Activated CD4-positive, alpha-beta T cell treated with anti-CD3 and anti-CD28 coated beads for 1 hour (primary cell): ENCODE measurements at regions not wholly inside any gene's neighbourhood (a gene's known extent, or its start where the extent isn't known, plus 50 kb on each side); places are given as distances from the start of the nearest gene placed in this dataset.
"Not testable (repeated sequence)": the region's sequence is repeated elsewhere in the genome, so short reads cannot be mapped to it uniquely, and the experiment has no call there.

Source experiments
- DNase-seq: peaks from one replicate; pipeline ENCODE4 v3.0.0-alpha.2; 2020

- not testable (repeated sequence) for DNase-seq
These were observed 103.0 kb downstream of the CARTPT start for GRCh38 chr5:71822065-71822464.

- DNase-seq, result no peak
These were observed 106.9 kb downstream of the CARTPT start for GRCh38 chr5:71825992-71826391.

GRCh38 chr5:71828291-71829040 is 109.4 kb downstream of the CARTPT start:
- no peak for DNase-seq

DNA sequence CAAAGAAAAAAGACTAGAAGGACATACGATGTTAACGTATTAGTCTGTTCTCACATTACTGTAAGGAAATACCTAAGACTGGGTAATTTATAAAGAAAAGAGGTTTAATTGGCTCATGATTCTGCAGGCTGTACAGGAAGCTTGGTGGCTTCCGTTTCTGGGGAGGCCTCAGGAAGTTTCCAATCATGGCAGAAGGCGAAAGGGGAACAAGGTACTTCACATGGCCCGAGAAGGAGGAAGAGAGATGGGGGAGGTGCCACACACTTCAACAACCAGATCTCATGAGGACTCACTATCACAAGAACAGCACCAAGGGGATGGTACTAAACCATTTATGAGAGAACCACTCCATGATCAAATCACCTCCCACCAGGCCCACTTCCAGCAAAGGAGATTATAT is 110.1 kb downstream of the CARTPT start:
- DNase-seq, result no peak

DNA sequence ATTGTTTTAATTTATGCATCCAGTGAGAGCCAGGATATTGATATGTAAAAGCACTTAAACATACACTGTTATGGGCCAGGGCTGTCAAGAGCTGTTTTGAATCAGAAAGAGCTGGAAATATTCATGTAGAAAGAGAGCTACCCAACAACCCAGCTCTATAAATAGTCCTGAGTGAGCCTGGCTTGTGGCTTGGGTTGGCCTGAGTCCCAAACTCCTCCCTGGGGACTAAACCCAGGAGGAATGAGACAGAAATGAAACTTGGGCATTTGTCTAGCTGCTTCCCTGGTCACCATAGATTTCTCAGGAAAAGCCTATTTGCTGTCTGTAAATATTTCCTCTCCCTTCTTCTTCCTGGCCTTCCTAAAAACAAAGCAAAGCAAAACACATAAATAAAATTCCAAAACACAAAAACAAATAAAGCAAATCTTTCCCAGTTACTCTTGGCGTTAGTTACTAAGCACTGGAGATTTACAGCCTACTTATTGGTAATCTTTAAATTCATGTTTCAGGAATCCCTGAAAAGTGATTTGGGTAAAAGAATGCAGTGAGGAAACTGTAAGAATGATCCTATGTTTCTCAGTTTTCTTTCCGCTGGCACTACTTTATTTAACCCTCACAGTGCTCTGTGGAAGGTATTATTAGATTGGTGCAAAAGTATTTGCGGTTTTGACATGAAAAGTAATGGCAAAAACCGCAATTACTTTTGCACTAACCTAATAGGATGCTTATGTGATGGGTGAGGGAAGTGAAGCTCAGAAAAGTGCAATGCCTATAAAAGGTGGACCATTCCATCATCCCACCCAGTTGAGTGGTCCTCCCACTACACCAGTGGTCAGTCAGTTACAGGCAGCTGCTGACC is 111.8 kb downstream of the CARTPT start:
- no peak for DNase-seq

- no peak for DNase-seq
These were observed 114.0 kb downstream of the CARTPT start for GRCh38 chr5:71832812-71833715.

GRCh38 chr5:71834601-71835000 is 115.5 kb downstream of the CARTPT start:
- no peak for DNase-seq

- DNase-seq, result no peak
These were observed 117.0 kb downstream of the CARTPT start for GRCh38 chr5:71836084-71836483.

DNA sequence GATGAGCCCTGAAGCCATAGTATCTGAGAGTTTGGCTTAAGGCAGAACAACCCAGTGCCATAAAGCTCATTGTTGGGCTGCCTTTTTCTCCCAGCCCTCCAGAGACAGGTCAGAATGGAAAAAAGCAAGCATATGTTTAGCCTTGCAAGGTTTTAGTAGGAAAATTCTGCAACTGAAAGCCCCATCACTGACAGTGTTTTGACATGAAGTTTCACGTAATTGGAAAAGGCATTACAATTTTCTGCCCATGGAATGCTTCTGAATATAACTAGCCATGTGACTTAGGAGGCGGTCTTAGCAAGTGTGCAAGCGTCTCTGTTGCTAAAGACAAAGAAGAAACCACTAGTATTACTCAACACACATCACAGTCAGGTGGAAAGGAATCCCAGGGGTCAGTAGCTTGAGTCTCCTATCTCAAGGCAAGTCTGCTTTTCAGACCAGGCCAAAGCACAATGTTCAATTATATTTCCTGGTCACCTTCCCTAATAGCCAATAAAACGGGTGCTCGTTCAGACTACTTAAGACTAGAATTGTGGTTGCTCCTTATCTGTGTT is 117.6 kb downstream of the CARTPT start:
- DNase-seq, result no peak

GRCh38 chr5:71838286-71838685 is 119.2 kb downstream of the CARTPT start:
- no peak for DNase-seq

- DNase-seq, result no peak
These were observed 120.2 kb downstream of the CARTPT start for GRCh38 chr5:71839096-71839884.

GRCh38 chr5:71841107-71841506 is 122.0 kb downstream of the CARTPT start:
- DNase-seq, result no peak

GRCh38 chr5:71843111-71843510 is 124.0 kb downstream of the CARTPT start:
- no peak for DNase-seq

DNA sequence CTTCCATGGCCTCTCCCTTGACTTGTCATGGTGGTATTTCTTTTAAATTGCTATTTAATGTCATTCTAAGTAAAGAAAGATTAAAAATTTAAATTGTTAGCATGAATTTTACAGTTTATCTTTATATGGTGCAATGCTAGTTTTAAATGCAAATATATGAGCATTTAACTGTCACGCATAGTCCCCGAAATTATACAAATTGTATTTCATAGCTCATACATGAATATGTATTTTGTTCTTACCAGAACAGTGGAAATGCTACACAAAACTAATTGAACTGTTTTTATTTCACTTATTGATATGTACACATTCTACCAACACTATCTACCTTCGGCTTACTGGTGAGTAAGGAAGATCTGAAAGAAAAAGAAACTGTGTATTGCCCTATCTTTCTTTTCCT is 125.8 kb downstream of the CARTPT start:
- DNase-seq, result no peak

DNA sequence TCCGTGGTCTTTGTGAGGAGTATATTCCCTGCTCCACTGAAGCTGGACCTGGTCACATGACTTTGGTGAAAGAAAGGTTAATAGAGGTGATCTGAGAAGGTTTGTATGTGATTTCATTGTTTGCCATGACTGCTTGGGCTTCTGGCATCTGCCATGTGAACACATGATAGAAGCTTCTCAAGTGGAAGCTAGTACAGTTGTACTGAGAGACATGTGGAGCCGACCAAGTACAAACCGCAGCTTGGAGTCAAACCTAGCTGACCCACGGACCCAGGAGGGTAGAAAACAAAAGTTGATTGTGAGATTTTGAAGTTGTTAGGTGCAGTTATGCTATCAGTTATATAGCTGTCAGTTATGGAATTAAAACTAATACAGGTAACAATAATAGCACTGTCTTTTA is 140.4 kb downstream of the CARTPT start:
- no peak for DNase-seq

GRCh38 chr5:71860048-71860447 is 141.0 kb downstream of the CARTPT start:
- no peak for DNase-seq

DNA sequence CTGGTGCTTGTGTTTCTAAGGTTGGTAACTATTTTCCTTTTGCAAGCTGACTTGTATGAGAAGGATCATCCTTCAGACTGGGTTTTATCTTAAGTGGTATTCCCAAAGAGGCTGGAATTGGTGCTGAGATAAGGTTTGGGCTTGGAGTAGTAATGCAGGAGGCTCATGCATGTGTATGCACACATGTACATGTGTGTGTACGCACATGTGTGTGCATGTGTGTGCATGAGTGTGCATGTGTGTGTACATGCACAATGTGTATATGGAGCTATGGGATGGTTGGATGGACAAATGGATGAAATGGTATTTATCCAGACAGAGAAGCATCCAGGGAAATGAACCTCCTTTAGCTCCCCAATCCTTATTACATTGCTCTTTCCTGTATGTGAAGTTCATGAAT is 142.6 kb downstream of the CARTPT start:
- DNase-seq, result no peak

DNA sequence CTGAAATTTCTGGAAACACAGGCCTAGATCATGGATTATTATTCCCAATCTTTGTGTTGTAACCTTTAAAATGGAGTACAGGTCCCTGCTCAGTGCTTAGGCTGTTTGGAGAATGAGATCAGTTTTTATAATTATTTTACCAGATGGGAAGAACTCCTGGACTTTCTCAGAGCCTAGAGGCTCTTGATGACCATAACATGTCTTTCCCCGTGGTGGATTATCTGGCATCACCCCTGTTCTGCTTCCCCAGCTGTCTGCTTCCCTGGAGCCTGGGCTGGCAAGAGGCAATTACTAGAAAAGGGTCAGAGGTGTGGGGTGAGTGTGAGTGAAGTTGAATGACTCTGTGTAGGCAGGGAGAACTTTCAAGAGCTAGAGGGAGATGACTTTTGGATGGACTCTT is 143.0 kb downstream of the CARTPT start:
- DNase-seq, result no peak

GRCh38 chr5:71862507-71863060 is 143.5 kb downstream of the CARTPT start:
- no peak for DNase-seq

- no peak for DNase-seq
These were observed 145.9 kb downstream of the CARTPT start for GRCh38 chr5:71864730-71865601.
